Calu3 (cell line): ENCODE measurements at regions not wholly inside any gene's neighbourhood (a gene's known extent, or its start where the extent isn't known, plus 50 kb on each side); places are given as distances from the start of the nearest gene placed in this dataset.

Source experiments
- BruUV-seq: library from RNA; stranded (reverse); fragments of 400-500 nt; replicated peaks from 2 replicates; lab custom pipeline; 2021; lab: Mats Ljungman, UMichigan
- CTCF ChIA-PET: fragments of 300-600 bp; sonication (Branson Sonifier 250); formaldehyde crosslinking; loops from one replicate; lab custom pipeline; 2022; ENCODE audit warnings: antibody characterized with exemption; lab: Charles Lee
- DNase-seq: peaks from one replicate; pipeline ENCODE4 v3.0.0; 2022
- H3K27ac Mint-ChIP-seq: one replicate; pipeline ENCODE4 v1.8.0; 2022; ENCODE audit warnings: mixed read lengths; ENCODE audit not compliant: unreplicated experiment
- H3K27me3 Mint-ChIP-seq: one replicate; pipeline ENCODE4 v1.8.0; 2022; ENCODE audit warnings: mixed read lengths; ENCODE audit not compliant: unreplicated experiment
- H3K36me3 Mint-ChIP-seq: one replicate; pipeline ENCODE4 v1.8.0; 2022; ENCODE audit warnings: mild to moderate bottlenecking, moderate library complexity, mixed read lengths; ENCODE audit not compliant: insufficient read depth, unreplicated experiment
- H3K4me1 Mint-ChIP-seq: one replicate; pipeline ENCODE4 v1.8.0; 2022; ENCODE audit warnings: mild to moderate bottlenecking, low read depth, mixed read lengths; ENCODE audit not compliant: unreplicated experiment
- H3K4me3 Mint-ChIP-seq: one replicate; pipeline ENCODE4 v1.8.0; 2022; ENCODE audit warnings: mild to moderate bottlenecking, low read depth, moderate library complexity, mixed read lengths; ENCODE audit not compliant: unreplicated experiment
- H3K9me3 Mint-ChIP-seq: one replicate; pipeline ENCODE4 v1.8.0; 2022; ENCODE audit warnings: low read depth, mixed read lengths; ENCODE audit not compliant: unreplicated experiment
- CTCF ChIP-seq: fragments of 200-600 bp; IDR thresholded peaks from one replicate; pipeline ENCODE4 v1.8.0; 2022; ENCODE audit warnings: antibody characterized with exemption; ENCODE audit not compliant: unreplicated experiment
- intact Hi-C: fragments of 100-400 bp; cut with micrococcal nuclease; formaldehyde crosslinking; loops from one replicate; pipeline ENCODE4 v1.10.0; 2022; ENCODE audit not compliant: unreplicated experiment

GRCh38 chr5:154133591-154133990 is 56.9 kb upstream of the GALNT10 start:
- intact Hi-C loops, result no loop called here
- Mint-ChIP-seq H3K4me1 (no peaks in the 10 kb centered on the region), H3K4me3 (no peak overlapping the region), H3K36me3 (no peaks in the 10 kb centered on the region), H3K27me3 (peaks cover 54% of the 10 kb centered on the region), H3K27ac (no peak overlapping the region), H3K9me3 (no peaks in the 10 kb centered on the region)
- no peak for DNase-seq
- no peak for TF ChIP-seq CTCF
- no TSS peak for BruUV-seq
- CTCF ChIA-PET, result no interaction called here

- no peaks in the 10 kb centered on the region for H3K9me3 Mint-ChIP-seq
- no peaks in the 10 kb centered on the region for H3K36me3 Mint-ChIP-seq
- peaks cover 61% of the 10 kb centered on the region for H3K27me3 Mint-ChIP-seq
- no peak for TF ChIP-seq CTCF
- H3K4me3 Mint-ChIP-seq, result no peak overlapping the region
- CTCF ChIA-PET, result interaction anchor here (0.6 kb wide), 1 partner anchor 62 kb away, joined by 3 read pairs; no protein-coding TSS in a partner anchor
- no peak for DNase-seq
- H3K27ac Mint-ChIP-seq, result no peak overlapping the region
- intact Hi-C loops, result no loop called here
- H3K4me1 Mint-ChIP-seq, result no peaks in the 10 kb centered on the region
- BruUV-seq, result no TSS peak
Measured at GRCh38 chr5:154134499-154134898, 56.0 kb upstream of the GALNT10 start.

- DNase-seq, result no peak
- no peak for TF ChIP-seq CTCF
- intact Hi-C loops, result no loop called here
- no peaks in the 10 kb centered on the region for H3K9me3 Mint-ChIP-seq
- peaks cover 61% of the 10 kb centered on the region for H3K27me3 Mint-ChIP-seq
- CTCF ChIA-PET, result interaction anchor here (1.3 kb wide), 1 partner anchor 11 kb away, joined by 3 read pairs; no protein-coding TSS in a partner anchor
- no peaks in the 10 kb centered on the region for H3K36me3 Mint-ChIP-seq
- H3K4me1 Mint-ChIP-seq, result no peaks in the 10 kb centered on the region
- no peak overlapping the region for H3K4me3 Mint-ChIP-seq
- BruUV-seq, result no TSS peak
- no peak overlapping the region for H3K27ac Mint-ChIP-seq
Measured at GRCh38 chr5:154135125-154135817, 55.3 kb upstream of the GALNT10 start.

- no peaks in the 10 kb centered on the region for H3K9me3 Mint-ChIP-seq
- no peak for DNase-seq
- H3K27me3 Mint-ChIP-seq, result peaks cover 61% of the 10 kb centered on the region
- no TSS peak for BruUV-seq
- H3K36me3 Mint-ChIP-seq, result no peaks in the 10 kb centered on the region
- intact Hi-C loops, result no loop called here
- no peaks in the 10 kb centered on the region for H3K4me1 Mint-ChIP-seq
- H3K4me3 Mint-ChIP-seq, result no peak overlapping the region
- TF ChIP-seq CTCF, result no peak
- CTCF ChIA-PET, result interaction anchor here (1.3 kb wide), 1 partner anchor 11 kb away, joined by 3 read pairs; no protein-coding TSS in a partner anchor
- H3K27ac Mint-ChIP-seq, result no peak overlapping the region
Measured at GRCh38 chr5:154136141-154136540, 54.4 kb upstream of the GALNT10 start.
